NCI-H1417 treated with DMSO at 0.1 percent for 48 hours (cell line): ENCODE measurements at regions not wholly inside any gene's neighbourhood (a gene's known extent, or its start where the extent isn't known, plus 50 kb on each side); places are given as distances from the start of the nearest gene placed in this dataset.

Experiments used
- DNase-seq: peaks from one replicate; lab custom pipeline; 2025; lab: John Stamatoyannopoulos, UW

- no peak for DNase-seq
Observed at GRCh38 chr11:28673691-28674432, 565.7 kb downstream of the METTL15 start.

GRCh38 chr11:28671274-28671673 is 563.1 kb downstream of the METTL15 start:
- no peak for DNase-seq

GRCh38 chr11:28666632-28667031 is 558.4 kb downstream of the METTL15 start:
- DNase-seq = no peak

GRCh38 chr11:28659716-28660348 is 551.6 kb downstream of the METTL15 start:
- DNase-seq = no peak

- no peak for DNase-seq
Observed at GRCh38 chr11:28657378-28658030, 549.3 kb downstream of the METTL15 start.

- DNase-seq = no peak
Observed at GRCh38 chr11:28654191-28654590, 546.0 kb downstream of the METTL15 start.

- DNase-seq = no peak
Observed at GRCh38 chr11:28649922-28650321, 541.7 kb downstream of the METTL15 start.

GRCh38 chr11:28636566-28636965 is 528.4 kb downstream of the METTL15 start:
- no peak for DNase-seq

- no peak for DNase-seq
Observed at GRCh38 chr11:28636033-28636432, 527.8 kb downstream of the METTL15 start.

- DNase-seq = no peak
Observed at GRCh38 chr11:28632338-28632737, 524.1 kb downstream of the METTL15 start.

- no peak for DNase-seq
Observed at GRCh38 chr11:28631148-28631547, 523.0 kb downstream of the METTL15 start.

GRCh38 chr11:28629235-28629634 is 521.0 kb downstream of the METTL15 start:
- DNase-seq = no peak

GRCh38 chr11:28628412-28628811 is 520.2 kb downstream of the METTL15 start:
- DNase-seq = no peak

GRCh38 chr11:28627690-28628255 is 519.6 kb downstream of the METTL15 start:
- peak; percentile 45 for DNase-seq

GRCh38 chr11:28625532-28625931 is 517.3 kb downstream of the METTL15 start:
- no peak for DNase-seq

- DNase-seq = no peak
Observed at GRCh38 chr11:28621753-28622152, 513.6 kb downstream of the METTL15 start.

GRCh38 chr11:28619846-28620540 is 511.8 kb downstream of the METTL15 start:
- no peak for DNase-seq

GRCh38 chr11:28618416-28618815 is 510.2 kb downstream of the METTL15 start:
- no peak for DNase-seq

- DNase-seq = no peak
Observed at GRCh38 chr11:28616160-28616965, 508.2 kb downstream of the METTL15 start.

- no peak for DNase-seq
Observed at GRCh38 chr11:28615542-28615941, 507.4 kb downstream of the METTL15 start.

GRCh38 chr11:28606930-28607329 is 498.7 kb downstream of the METTL15 start:
- no peak for DNase-seq
